ENCODE measurements at regions not wholly inside any gene's neighbourhood (a gene's known extent, or its start where the extent isn't known, plus 50 kb on each side); places are given as distances from the start of the nearest gene placed in this dataset.

DNA sequence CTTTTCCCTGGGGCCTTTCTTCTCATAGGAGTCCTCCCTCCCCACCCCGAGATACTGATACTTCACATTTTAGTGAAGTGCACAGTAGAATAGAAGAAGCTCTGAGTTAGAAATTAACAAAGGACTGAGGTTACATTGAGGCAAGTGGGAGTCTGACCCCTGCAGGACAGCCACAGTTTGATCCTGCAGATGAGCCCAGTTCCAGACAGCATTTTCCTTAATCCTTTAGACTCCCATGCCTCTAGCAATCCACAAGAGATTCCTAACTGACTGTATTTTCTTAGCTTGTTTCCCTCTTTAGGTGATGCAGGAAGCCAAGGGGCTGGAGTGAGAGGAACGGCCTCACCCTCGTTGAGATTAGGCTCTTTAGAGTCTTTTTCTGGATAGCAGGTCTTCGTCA, 204.0 kb downstream of the CYRIA start:
- no peak for ATAC-seq (ENCODE audit: low read depth in 2 of 2)
- H3K4me3 Mint-ChIP-seq, result no peak overlapping the region

DNA sequence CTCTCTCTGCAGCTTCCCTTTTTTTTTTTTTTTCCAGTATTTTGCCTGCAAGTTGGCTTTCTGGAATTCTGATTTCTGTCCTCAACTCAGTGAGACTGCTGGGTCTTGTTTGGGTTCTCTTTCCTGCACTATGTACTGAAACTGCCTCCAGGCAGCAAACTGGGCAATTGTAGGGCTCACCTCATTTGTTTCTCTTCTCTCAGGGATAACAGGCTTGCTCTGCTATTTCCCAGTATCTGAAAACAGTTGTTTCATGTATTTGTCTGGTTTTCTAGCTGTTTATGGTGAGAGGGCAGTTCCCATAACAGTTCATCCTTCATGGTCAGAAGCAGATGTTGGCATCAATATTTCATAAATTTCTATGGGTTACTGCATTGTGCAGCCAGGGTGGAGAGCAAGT, 206.0 kb downstream of the CYRIA start:
- Mint-ChIP-seq H3K27me3 (peaks cover 9 to 16% (median 10%) of the 10 kb centered on the region in 3 donors), H3K4me3 (no peak overlapping the region), H3K4me1 (no peaks in the 10 kb centered on the region), H3K9me3 (peaks cover 0 to 4% (median 0%) of the 10 kb centered on the region in 7 donors), H3K36me3 (no peaks in the 10 kb centered on the region), H3K27ac (no peak overlapping the region)
- DNase-seq, result no peak
- no peak for ATAC-seq (ENCODE audit: low read depth in 2 of 2)

More for the DNA sequence above, 204.0 kb downstream of the CYRIA start:
- DNase-seq, result no peak
- H3K27me3 Mint-ChIP-seq, result peaks cover 10 to 23% (median 17%) of the 10 kb centered on the region in 3 donors
- H3K36me3 Mint-ChIP-seq, result no peaks in the 10 kb centered on the region
- no peaks in the 10 kb centered on the region for H3K4me1 Mint-ChIP-seq
- H3K9me3 Mint-ChIP-seq, result peaks cover 0 to 4% (median 0%) of the 10 kb centered on the region in 7 donors
- H3K27ac Mint-ChIP-seq, result no peak overlapping the region

GRCh38 chr2:16454621-16455020, 211.0 kb downstream of the CYRIA start:
- H3K27me3 Mint-ChIP-seq, result peaks cover 0 to 17% (median 0%) of the 10 kb centered on the region in 3 donors
- no peak for ATAC-seq (ENCODE audit: low read depth in 2 of 2)
- H3K9me3 Mint-ChIP-seq, result peaks cover 0 to 4% (median 0%) of the 10 kb centered on the region in 7 donors
- no peak for DNase-seq
- H3K27ac Mint-ChIP-seq, result no peak overlapping the region
- H3K36me3 Mint-ChIP-seq, result no peaks in the 10 kb centered on the region
- no peak overlapping the region for H3K4me3 Mint-ChIP-seq
- no peaks in the 10 kb centered on the region for H3K4me1 Mint-ChIP-seq

- Mint-ChIP-seq H3K27ac (no peak overlapping the region), H3K36me3 (no peaks in the 10 kb centered on the region), H3K4me3 (no peak overlapping the region), H3K4me1 (no peaks in the 10 kb centered on the region), H3K9me3 (peaks cover 0 to 4% (median 0%) of the 10 kb centered on the region in 7 donors), H3K27me3 (peaks cover 7 to 11% (median 11%) of the 10 kb centered on the region in 3 donors)
- DNase-seq (no peak), ATAC-seq (ENCODE audit: low read depth in 2 of 2) (no peak)
Observed at GRCh38 chr2:16452123-16452522, 213.5 kb downstream of the CYRIA start.

DNA sequence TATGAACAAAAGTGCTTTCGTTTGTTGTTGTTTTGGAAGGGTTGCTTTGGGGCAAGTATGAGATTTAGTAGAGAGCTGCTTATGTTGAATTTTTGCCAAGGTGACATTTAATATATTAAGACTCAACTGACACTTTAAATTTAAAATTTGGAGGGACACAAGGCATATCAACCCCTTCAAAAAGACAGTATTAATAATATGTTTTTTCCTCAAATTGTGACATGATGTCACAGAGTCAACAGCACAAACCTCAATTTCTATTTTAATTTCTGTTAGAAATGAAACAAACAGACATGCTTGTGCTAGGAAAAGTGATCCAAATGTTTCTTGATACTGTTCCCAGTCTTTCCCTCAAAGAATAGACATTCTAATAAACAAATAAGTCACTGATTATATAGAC, 218.9 kb downstream of the CYRIA start:
- ATAC-seq (ENCODE audit: low read depth in 2 of 2), result no peak
- H3K9me3 Mint-ChIP-seq, result peaks cover 0 to 4% (median 0%) of the 10 kb centered on the region in 7 donors
- H3K27me3 Mint-ChIP-seq, result peaks cover 12 to 16% (median 13%) of the 10 kb centered on the region in 3 donors
- H3K36me3 Mint-ChIP-seq, result no peaks in the 10 kb centered on the region
- no peak for DNase-seq
- no peak overlapping the region for H3K4me3 Mint-ChIP-seq
- H3K4me1 Mint-ChIP-seq, result no peaks in the 10 kb centered on the region
- peak overlapping the region in 1 of 6 donors; percentile 21 for H3K27ac Mint-ChIP-seq

GRCh38 chr2:16442971-16443370, 222.7 kb downstream of the CYRIA start:
- H3K9me3 Mint-ChIP-seq, result peaks cover 0 to 9% (median 6%) of the 10 kb centered on the region in 7 donors
- peaks cover 10 to 17% (median 16%) of the 10 kb centered on the region in 3 donors for H3K27me3 Mint-ChIP-seq
- DNase-seq, result no peak
- H3K36me3 Mint-ChIP-seq, result no peaks in the 10 kb centered on the region
- no peak overlapping the region for H3K27ac Mint-ChIP-seq
- ATAC-seq (ENCODE audit: low read depth in 2 of 2), result no peak
- H3K4me1 Mint-ChIP-seq, result no peaks in the 10 kb centered on the region
- no peak overlapping the region for H3K4me3 Mint-ChIP-seq

DNA sequence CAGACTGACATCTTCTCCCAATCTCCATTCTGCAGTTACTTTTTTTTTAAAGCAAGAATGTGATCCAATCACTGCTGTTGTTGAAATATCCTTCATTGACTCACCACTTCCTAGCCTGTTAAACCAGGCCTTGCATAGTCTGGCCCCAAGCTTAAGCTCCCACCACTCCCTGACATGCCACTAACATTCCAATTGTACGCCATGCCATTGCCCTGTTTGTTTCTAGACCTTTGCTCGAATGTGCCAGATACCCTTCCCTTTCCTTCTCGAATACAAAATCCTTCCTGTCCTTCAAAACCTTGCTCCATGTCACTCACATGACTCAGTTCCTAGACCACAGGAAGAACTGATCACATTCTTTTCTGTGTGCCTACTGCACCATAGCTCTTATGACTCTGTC, 224.2 kb downstream of the CYRIA start:
- Mint-ChIP-seq H3K9me3 (peaks cover 0 to 9% (median 6%) of the 10 kb centered on the region in 7 donors), H3K27ac (no peak overlapping the region), H3K36me3 (no peaks in the 10 kb centered on the region), H3K4me3 (no peak overlapping the region), H3K4me1 (no peaks in the 10 kb centered on the region), H3K27me3 (peaks cover 11 to 24% (median 14%) of the 10 kb centered on the region in 3 donors)
- ATAC-seq (ENCODE audit: low read depth in 2 of 2), result no peak
- no peak for DNase-seq

DNA sequence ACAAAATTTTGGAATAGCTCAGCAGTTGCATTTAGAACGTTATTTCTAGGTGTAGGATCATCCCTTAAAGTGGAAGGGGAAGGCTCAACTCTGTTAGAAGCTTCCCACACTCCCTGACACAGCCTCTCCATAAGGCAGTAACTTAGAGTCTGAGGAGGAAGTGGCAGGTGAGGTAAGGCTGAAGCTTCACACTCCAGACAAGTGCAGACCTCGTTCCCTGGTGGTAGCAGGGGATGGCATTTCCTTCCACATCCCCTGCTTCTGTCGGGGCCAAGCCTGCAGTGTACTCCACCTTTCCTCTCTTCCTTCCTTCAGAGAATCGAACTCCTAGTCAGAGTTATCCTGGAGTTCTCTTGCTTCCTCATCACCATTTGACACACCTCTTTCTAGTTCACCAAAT, 224.7 kb downstream of the CYRIA start:
- Mint-ChIP-seq H3K9me3 (peaks cover 0 to 9% (median 6%) of the 10 kb centered on the region in 7 donors), H3K4me3 (no peak overlapping the region), H3K27ac (no peak overlapping the region), H3K27me3 (peaks cover 11 to 24% (median 14%) of the 10 kb centered on the region in 3 donors), H3K4me1 (no peaks in the 10 kb centered on the region), H3K36me3 (no peaks in the 10 kb centered on the region)
- ATAC-seq (ENCODE audit: low read depth in 2 of 2), result no peak
- no peak for DNase-seq

GRCh38 chr2:16438613-16439321, 226.9 kb downstream of the CYRIA start:
- peaks cover 11 to 18% (median 14%) of the 10 kb centered on the region in 3 donors for H3K27me3 Mint-ChIP-seq
- no peak for ATAC-seq (ENCODE audit: low read depth in 2 of 2)
- no peak overlapping the region for H3K4me3 Mint-ChIP-seq
- H3K9me3 Mint-ChIP-seq, result peaks cover 0 to 9% (median 6%) of the 10 kb centered on the region in 7 donors
- no peaks in the 10 kb centered on the region for H3K36me3 Mint-ChIP-seq
- no peak for DNase-seq
- H3K4me1 Mint-ChIP-seq, result no peaks in the 10 kb centered on the region
- no peak overlapping the region for H3K27ac Mint-ChIP-seq

- no peaks in the 10 kb centered on the region for H3K4me1 Mint-ChIP-seq
- peaks cover 11 to 18% (median 14%) of the 10 kb centered on the region in 3 donors for H3K27me3 Mint-ChIP-seq
- DNase-seq (no peak), ATAC-seq (ENCODE audit: low read depth in 2 of 2) (no peak)
- H3K27ac Mint-ChIP-seq, result no peak overlapping the region
- H3K9me3 Mint-ChIP-seq, result peaks cover 0 to 9% (median 6%) of the 10 kb centered on the region in 7 donors
- no peak overlapping the region for H3K4me3 Mint-ChIP-seq
- no peaks in the 10 kb centered on the region for H3K36me3 Mint-ChIP-seq
Observed at GRCh38 chr2:16437189-16437588, 228.4 kb downstream of the CYRIA start.

DNA sequence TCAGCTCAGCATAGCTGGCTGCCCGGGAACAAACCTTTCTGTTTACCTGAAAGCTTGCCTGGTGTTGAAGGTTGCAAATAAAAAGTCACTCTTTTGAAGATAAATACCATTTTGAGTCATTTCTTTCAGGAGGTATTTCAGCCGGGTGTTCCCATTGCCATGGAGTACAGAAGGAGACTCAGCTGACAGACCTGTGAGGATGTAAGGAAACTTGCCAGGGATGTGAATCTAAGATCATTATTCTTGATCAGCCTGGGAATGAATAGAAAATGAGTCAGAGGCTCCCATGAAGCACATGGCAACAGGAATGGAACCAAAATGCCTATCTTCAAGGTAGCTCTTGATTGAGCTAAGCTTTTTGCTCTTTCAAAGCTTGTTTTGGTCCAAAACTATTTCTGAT, 231.2 kb downstream of the CYRIA start:
- Mint-ChIP-seq H3K27me3 (peaks cover 8 to 14% (median 8%) of the 10 kb centered on the region in 3 donors), H3K4me1 (no peaks in the 10 kb centered on the region), H3K27ac (no peak overlapping the region), H3K4me3 (no peak overlapping the region), H3K9me3 (peaks cover 0 to 4% (median 0%) of the 10 kb centered on the region in 7 donors), H3K36me3 (no peaks in the 10 kb centered on the region)
- DNase-seq (no peak), ATAC-seq (ENCODE audit: low read depth in 2 of 2) (no peak)

DNA sequence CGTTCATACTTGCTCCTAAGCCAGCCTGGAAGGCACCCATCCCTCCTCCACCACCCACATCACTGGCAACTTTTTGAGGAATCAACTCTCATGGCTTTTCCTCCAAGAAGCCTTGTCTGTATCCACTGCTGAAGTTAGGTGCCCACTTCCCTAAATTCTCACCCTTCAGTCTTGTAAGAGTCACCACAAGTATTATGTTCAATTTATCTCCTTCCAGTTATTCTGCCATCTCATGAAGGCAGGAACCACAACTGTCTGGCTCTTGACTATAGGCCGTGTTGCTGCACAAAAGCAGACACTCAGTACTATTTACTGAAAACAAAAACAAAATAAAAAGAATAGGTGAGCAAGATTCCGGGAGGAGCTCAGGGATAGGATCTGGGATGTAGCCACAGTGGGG, 234.8 kb downstream of the CYRIA start:
- Mint-ChIP-seq H3K27me3 (peaks cover 7 to 9% (median 8%) of the 10 kb centered on the region in 3 donors), H3K9me3 (peaks cover 0 to 5% (median 0%) of the 10 kb centered on the region in 7 donors), H3K27ac (no peak overlapping the region), H3K36me3 (no peaks in the 10 kb centered on the region), H3K4me1 (no peaks in the 10 kb centered on the region), H3K4me3 (no peak overlapping the region)
- no peak for ATAC-seq (ENCODE audit: low read depth in 2 of 2)
- DNase-seq, result no peak

DNA sequence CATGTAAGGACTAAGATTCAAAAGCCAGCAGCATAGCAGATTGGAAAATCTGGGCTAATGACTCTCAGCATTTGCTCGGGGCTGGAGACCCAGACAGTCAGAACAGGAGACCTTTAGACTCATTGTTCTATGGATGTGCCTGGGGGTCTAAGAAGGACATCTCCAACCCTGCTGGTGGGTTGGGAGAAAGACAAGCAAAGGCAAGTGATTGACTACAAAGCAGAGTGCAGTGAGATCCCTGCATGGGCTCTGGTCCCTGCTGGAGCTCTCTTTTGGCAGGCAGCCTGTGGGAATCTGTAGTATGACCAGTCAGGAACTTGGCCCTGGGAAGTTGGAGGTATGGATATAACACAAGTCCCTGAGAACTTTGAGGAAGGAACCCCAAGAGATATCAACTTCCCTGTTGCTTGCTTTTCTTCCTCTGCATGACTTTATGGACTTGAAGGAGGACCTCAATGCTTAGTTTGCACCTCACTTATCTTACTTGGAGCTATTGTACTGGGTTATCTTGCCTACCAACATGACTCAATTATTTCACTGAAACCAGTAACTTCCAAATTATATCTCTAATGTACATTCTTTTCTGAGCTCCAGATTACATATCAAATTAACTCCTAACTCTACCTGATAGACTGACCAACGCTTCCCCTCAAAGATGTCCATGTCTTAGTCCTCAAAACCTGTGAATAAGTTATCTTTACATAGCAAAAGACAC, 236.0 kb downstream of the CYRIA start:
- DNase-seq, result no peak
- Mint-ChIP-seq H3K4me1 (no peaks in the 10 kb centered on the region), H3K9me3 (peaks cover 0 to 5% (median 0%) of the 10 kb centered on the region in 7 donors), H3K27ac (no peak overlapping the region), H3K36me3 (no peaks in the 10 kb centered on the region), H3K27me3 (peaks cover 7 to 9% (median 8%) of the 10 kb centered on the region in 3 donors), H3K4me3 (no peak overlapping the region)
- no peak for ATAC-seq (ENCODE audit: low read depth in 2 of 2)

DNA sequence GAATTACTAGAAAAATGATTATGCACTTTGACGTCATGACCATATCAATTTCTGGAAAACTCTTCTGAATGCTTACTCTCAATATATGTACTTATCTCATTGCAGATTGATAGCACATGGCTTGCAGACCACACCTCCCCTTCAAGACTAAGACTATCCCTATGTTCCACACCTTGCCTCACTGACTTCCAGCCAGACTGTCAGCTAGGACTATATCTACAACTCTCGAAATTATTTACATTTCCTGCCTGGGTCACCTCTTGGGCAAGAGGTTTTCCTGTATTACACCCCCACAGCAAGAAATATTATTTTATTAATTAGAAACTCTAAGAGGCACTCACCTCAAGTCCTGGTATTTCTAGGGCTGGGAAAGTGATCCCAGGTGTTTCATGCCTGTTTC, 236.6 kb downstream of the CYRIA start:
- Mint-ChIP-seq H3K4me3 (no peak overlapping the region), H3K36me3 (no peaks in the 10 kb centered on the region), H3K4me1 (no peaks in the 10 kb centered on the region), H3K27me3 (peaks cover 7 to 9% (median 8%) of the 10 kb centered on the region in 3 donors), H3K9me3 (peaks cover 0 to 5% (median 0%) of the 10 kb centered on the region in 7 donors), H3K27ac (no peak overlapping the region)
- no peak for ATAC-seq (ENCODE audit: low read depth in 2 of 2)
- DNase-seq, result no peak
